Loucy (cell line): ENCODE measurements at regions not wholly inside any gene's neighbourhood (a gene's known extent, or its start where the extent isn't known, plus 50 kb on each side); places are given as distances from the start of the nearest gene placed in this dataset.

Experiments used
- H2AFZ ChIP-seq: fragments of 200-600 bp; sonication (generic); 2 replicates; pipeline ENCODE4 v1.6.0; 2016; ENCODE audit warnings: antibody characterized with exemption, mild to moderate bottlenecking, low read length, moderate library complexity
- H3F3A ChIP-seq: fragments of 200-600 bp; 2 replicates; pipeline ENCODE4 v1.6.0; 2016; ENCODE audit warnings: antibody characterized with exemption, low read depth, mild to moderate bottlenecking
- H3K27me3 ChIP-seq: fragments of 200-600 bp; sonication (generic); 2 replicates; pipeline ENCODE4 v1.6.1; 2014; ENCODE audit warnings: low read length, mild to moderate bottlenecking; ENCODE audit not compliant: insufficient read depth, poor library complexity, severe bottlenecking
- H3K36me3 ChIP-seq: fragments of 200-600 bp; sonication (generic); 2 replicates; pipeline ENCODE4 v1.6.1; 2016; ENCODE audit warnings: low read length; ENCODE audit not compliant: insufficient read depth
- H3K4me1 ChIP-seq: fragments of 200-600 bp; sonication (generic); 2 replicates; pipeline ENCODE4 v1.5.1; 2014; ENCODE audit warnings: low read length, mild to moderate bottlenecking; ENCODE audit not compliant: insufficient read depth, poor library complexity, severe bottlenecking
- H3K4me2 ChIP-seq: fragments of 200-600 bp; sonication (generic); 2 replicates; pipeline ENCODE4 v1.6.0; 2014; ENCODE audit warnings: antibody characterized with exemption, low read length, low read depth, mild to moderate bottlenecking; ENCODE audit not compliant: poor library complexity, severe bottlenecking
- H3K4me3 ChIP-seq: fragments of 200-600 bp; sonication (generic); 2 replicates; pipeline ENCODE4 v1.5.1; 2014; ENCODE audit warnings: low read length, mild to moderate bottlenecking, mixed read lengths; ENCODE audit not compliant: poor library complexity, severe bottlenecking
- H3K79me2 ChIP-seq: fragments of 200-600 bp; sonication (generic); 2 replicates; pipeline ENCODE4 v1.6.1; 2014; ENCODE audit warnings: low read length; ENCODE audit not compliant: insufficient read depth
- H3K9ac ChIP-seq: fragments of 200-600 bp; sonication (generic); 2 replicates; pipeline ENCODE4 v1.6.0; 2014; ENCODE audit warnings: mild to moderate bottlenecking, low read depth, low read length, moderate library complexity; ENCODE audit not compliant: poor library complexity, severe bottlenecking
- H3K9me2 ChIP-seq: fragments of 200-600 bp; sonication (generic); replicated peaks from 2 replicates; pipeline ENCODE4 v1.6.1; 2016; ENCODE audit warnings: low read depth, low read length, mixed read lengths
- H3K9me3 ChIP-seq: fragments of 200-600 bp; sonication (generic); 2 replicates; pipeline ENCODE4 v1.6.1; 2014; ENCODE audit warnings: mild to moderate bottlenecking, antibody characterized with exemption, low read length, low read depth; ENCODE audit not compliant: insufficient read depth
- H4K20me1 ChIP-seq: fragments of 200-600 bp; sonication (generic); 2 replicates; pipeline ENCODE4 v1.6.0; 2014; ENCODE audit warnings: antibody characterized with exemption, low read length, mild to moderate bottlenecking; ENCODE audit not compliant: insufficient read depth, poor library complexity, severe bottlenecking
- EZH2phosphoT487 ChIP-seq: fragments of 200-600 bp; IDR thresholded peaks from 2 replicates; pipeline ENCODE4 v1.6.1; 2018; ENCODE audit warnings: antibody characterized with exemption, mild to moderate bottlenecking, moderate library complexity, borderline replicate concordance
- TF ChIP-seq, protein P1 (sequence below): fragments of 200-600 bp; sonication (generic); conservative IDR thresholded peaks from 2 replicates; pipeline ENCODE4 v1.5.1; 2014; ENCODE audit warnings: mild to moderate bottlenecking, antibody characterized with exemption, low read length

DNA sequence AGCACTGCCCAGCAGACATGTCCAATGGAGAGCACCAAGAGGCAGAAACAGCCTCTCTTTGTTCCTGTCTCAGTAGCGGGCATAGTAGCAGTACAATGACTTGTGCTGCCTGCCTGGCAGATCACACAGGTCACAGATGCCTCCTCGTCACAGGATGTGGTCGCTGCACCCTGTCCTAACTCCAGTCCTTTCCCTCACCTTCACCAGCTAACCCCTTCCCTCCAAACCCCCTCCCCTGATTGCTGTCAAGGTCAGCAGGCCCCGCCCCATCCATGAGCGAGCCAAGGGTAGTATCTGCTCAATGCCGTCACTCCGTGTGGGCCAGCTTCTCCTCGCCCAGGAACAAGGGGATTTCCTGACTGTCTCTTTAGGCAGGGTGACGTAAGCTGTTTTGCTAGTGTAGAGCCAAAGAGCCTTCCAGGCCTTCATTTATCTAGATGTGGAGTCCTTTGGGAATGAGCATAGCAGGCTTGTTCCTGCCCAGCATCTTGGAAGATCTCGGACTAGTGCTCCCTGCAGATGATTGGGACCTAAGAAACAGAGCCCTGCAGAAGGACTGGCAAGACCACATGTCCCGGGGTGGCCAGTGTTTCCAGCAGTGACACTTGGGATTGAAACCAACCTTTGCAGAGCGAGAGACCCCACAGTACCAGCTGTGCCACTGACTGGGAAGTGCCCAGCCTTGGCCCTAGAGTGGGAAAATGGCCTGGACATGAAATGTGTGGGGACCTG, 75.9 kb upstream of the TNRC6C start:
- H3K27me3 ChIP-seq, result no peaks in the 10 kb centered on the region

DNA sequence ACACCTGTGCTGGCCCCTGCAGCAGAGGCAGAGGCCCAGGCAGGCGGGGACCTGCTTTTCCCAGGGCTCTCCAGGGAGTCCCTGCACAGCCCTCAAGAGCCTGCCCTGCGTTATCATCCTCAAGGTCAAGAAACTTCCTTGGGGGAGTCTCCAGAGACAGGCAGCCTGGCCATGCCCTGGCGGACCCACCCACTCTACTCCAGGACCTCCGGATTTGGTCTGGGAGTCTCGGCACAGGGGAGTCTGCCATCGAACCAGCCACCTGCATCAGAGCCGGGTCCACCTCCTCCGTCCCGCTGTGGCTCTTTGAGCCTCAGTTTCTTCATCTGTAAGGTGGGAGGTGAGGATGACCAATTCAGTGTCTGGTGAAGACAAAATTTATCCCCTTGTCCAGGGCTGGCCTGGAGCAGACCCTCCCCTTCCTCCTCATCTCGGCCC, 75.3 kb upstream of the TNRC6C start:
- Histone ChIP-seq H3K9me2 (no peaks in the 10 kb centered on the region), H3K4me3 (peak overlapping the region; percentile 74), H3F3A (peaks cover 6% of the 10 kb centered on the region; the same call in 1 of the 2 replicates), H3K27me3 (no peaks in the 10 kb centered on the region), H3K36me3 (no peaks in the 10 kb centered on the region), H3K9me3 (no peaks in the 10 kb centered on the region), H3K9ac (peak overlapping the region; percentile 78), H3K4me2 (peak overlapping the region; percentile 94), H4K20me1 (no peaks in the 10 kb centered on the region), H3K79me2 (peaks cover 17% of the 10 kb centered on the region; the same call in 1 of the 2 replicates), H2AFZ (no peak overlapping the region), H3K4me1 (peaks cover 81% of the 10 kb centered on the region)
- TF ChIP-seq, protein P1, sequence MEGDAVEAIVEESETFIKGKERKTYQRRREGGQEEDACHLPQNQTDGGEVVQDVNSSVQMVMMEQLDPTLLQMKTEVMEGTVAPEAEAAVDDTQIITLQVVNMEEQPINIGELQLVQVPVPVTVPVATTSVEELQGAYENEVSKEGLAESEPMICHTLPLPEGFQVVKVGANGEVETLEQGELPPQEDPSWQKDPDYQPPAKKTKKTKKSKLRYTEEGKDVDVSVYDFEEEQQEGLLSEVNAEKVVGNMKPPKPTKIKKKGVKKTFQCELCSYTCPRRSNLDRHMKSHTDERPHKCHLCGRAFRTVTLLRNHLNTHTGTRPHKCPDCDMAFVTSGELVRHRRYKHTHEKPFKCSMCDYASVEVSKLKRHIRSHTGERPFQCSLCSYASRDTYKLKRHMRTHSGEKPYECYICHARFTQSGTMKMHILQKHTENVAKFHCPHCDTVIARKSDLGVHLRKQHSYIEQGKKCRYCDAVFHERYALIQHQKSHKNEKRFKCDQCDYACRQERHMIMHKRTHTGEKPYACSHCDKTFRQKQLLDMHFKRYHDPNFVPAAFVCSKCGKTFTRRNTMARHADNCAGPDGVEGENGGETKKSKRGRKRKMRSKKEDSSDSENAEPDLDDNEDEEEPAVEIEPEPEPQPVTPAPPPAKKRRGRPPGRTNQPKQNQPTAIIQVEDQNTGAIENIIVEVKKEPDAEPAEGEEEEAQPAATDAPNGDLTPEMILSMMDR, result no peak
- no peak for TF ChIP-seq EZH2phosphoT487

More for the DNA sequence above, 75.9 kb upstream of the TNRC6C start:
- H3K9me2 ChIP-seq, result no peaks in the 10 kb centered on the region
- peak overlapping the region; percentile 94 for H3K4me2 ChIP-seq
- peaks cover 80% of the 10 kb centered on the region for H3K4me1 ChIP-seq
- H2AFZ ChIP-seq, result no peak overlapping the region
- no peaks in the 10 kb centered on the region for H4K20me1 ChIP-seq
- H3F3A ChIP-seq, result peaks cover 6% of the 10 kb centered on the region; the same call in 1 of the 2 replicates
- peak overlapping the region; percentile 78 for H3K9ac ChIP-seq
- no peaks in the 10 kb centered on the region for H3K36me3 ChIP-seq
- TF ChIP-seq, protein P1, result no peak
- no peak for TF ChIP-seq EZH2phosphoT487
- H3K9me3 ChIP-seq, result no peaks in the 10 kb centered on the region
- peaks cover 17% of the 10 kb centered on the region; the same call in 1 of the 2 replicates for H3K79me2 ChIP-seq
- H3K4me3 ChIP-seq, result peak overlapping the region; percentile 74

DNA sequence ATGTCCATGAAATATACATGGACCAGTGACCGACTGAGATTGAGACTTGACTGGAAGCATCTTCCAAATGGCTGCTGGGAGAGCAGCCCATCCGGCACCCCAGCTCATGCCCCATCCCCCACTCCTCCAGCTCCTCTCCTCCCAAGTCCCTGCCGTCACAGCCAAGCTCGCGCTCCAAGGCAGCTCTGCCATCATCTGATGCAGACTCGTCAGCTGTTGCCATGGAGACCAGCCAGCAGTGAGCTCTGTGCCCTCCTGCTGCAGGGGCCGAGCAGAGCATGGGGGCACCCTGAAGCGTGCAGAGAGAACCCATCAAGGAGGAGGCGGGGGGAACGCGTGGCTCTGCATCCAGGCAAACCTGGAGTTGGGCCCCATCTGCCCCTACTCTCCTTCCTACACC, 74.5 kb upstream of the TNRC6C start:
- Histone ChIP-seq H3K27me3 (no peaks in the 10 kb centered on the region), H3K4me3 (no peak overlapping the region), H3K36me3 (no peaks in the 10 kb centered on the region), H3K4me2 (no peak overlapping the region), H3K79me2 (peaks cover 17% of the 10 kb centered on the region; the same call in 1 of the 2 replicates), H2AFZ (no peak overlapping the region), H3F3A (peaks cover 6% of the 10 kb centered on the region; the same call in 1 of the 2 replicates), H4K20me1 (no peaks in the 10 kb centered on the region), H3K9ac (no peak overlapping the region), H3K9me2 (no peaks in the 10 kb centered on the region), H3K4me1 (peaks cover 78% of the 10 kb centered on the region), H3K9me3 (no peaks in the 10 kb centered on the region)
- TF ChIP-seq, protein P1, result no peak
- TF ChIP-seq EZH2phosphoT487, result no peak
